ENCODE measurements at regions not wholly inside any gene's neighbourhood (a gene's known extent, or its start where the extent isn't known, plus 50 kb on each side); places are given as distances from the start of the nearest gene placed in this dataset.

DNA sequence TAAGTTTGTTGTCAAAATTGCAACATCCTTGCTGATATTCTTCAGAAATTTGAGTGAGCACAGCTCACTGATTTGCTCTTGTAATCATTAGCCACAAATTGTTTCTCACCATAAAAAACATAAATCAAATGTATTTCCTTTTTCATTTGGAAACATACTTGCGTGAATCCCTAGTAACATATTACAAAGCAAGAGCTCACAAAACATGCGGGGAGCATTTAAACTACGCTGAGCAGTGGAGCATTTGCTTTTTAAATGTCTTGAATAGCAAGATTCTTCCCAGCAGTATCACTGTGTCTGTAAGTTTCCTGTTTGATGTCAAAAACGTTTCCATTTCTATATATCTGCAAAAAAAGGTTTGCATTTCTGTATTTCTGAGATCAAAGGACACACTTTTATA, 788.3 kb upstream of the SALL3 start:
- TF ChIP-seq SMC3 (conservative IDR thresholded peaks at IDR 0.05; ENCODE audit: poor library complexity) (no peak), POLR2AphosphoS5 (IDR thresholded peaks at IDR 0.05) (no peak), EP300 (conservative IDR thresholded peaks at IDR 0.05; ENCODE audit: poor library complexity, severe bottlenecking) (no peak), RAD21 (conservative IDR thresholded peaks at IDR 0.05) (no peak)
- TF ChIP-seq, protein P1, sequence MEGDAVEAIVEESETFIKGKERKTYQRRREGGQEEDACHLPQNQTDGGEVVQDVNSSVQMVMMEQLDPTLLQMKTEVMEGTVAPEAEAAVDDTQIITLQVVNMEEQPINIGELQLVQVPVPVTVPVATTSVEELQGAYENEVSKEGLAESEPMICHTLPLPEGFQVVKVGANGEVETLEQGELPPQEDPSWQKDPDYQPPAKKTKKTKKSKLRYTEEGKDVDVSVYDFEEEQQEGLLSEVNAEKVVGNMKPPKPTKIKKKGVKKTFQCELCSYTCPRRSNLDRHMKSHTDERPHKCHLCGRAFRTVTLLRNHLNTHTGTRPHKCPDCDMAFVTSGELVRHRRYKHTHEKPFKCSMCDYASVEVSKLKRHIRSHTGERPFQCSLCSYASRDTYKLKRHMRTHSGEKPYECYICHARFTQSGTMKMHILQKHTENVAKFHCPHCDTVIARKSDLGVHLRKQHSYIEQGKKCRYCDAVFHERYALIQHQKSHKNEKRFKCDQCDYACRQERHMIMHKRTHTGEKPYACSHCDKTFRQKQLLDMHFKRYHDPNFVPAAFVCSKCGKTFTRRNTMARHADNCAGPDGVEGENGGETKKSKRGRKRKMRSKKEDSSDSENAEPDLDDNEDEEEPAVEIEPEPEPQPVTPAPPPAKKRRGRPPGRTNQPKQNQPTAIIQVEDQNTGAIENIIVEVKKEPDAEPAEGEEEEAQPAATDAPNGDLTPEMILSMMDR (IDR thresholded peaks at IDR 0.05; ENCODE audit: poor library complexity, severe bottlenecking) = no peak
- TF ChIP-seq, protein P2, sequence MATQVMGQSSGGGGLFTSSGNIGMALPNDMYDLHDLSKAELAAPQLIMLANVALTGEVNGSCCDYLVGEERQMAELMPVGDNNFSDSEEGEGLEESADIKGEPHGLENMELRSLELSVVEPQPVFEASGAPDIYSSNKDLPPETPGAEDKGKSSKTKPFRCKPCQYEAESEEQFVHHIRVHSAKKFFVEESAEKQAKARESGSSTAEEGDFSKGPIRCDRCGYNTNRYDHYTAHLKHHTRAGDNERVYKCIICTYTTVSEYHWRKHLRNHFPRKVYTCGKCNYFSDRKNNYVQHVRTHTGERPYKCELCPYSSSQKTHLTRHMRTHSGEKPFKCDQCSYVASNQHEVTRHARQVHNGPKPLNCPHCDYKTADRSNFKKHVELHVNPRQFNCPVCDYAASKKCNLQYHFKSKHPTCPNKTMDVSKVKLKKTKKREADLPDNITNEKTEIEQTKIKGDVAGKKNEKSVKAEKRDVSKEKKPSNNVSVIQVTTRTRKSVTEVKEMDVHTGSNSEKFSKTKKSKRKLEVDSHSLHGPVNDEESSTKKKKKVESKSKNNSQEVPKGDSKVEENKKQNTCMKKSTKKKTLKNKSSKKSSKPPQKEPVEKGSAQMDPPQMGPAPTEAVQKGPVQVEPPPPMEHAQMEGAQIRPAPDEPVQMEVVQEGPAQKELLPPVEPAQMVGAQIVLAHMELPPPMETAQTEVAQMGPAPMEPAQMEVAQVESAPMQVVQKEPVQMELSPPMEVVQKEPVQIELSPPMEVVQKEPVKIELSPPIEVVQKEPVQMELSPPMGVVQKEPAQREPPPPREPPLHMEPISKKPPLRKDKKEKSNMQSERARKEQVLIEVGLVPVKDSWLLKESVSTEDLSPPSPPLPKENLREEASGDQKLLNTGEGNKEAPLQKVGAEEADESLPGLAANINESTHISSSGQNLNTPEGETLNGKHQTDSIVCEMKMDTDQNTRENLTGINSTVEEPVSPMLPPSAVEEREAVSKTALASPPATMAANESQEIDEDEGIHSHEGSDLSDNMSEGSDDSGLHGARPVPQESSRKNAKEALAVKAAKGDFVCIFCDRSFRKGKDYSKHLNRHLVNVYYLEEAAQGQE (IDR thresholded peaks at IDR 0.05; ENCODE audit: borderline replicate concordance) = no peak
